IMR-90 (cell line): ENCODE measurements at regions not wholly inside any gene's neighbourhood (a gene's known extent, or its start where the extent isn't known, plus 50 kb on each side); places are given as distances from the start of the nearest gene placed in this dataset.

Experiments used
- ATAC-seq: fragments of 200-7000 bp; cut with Tn5 transposase; 2 replicates; pipeline ENCODE4 v1.9.1; 2020; ENCODE audit warnings: low read depth, mild to moderate bottlenecking, moderate library complexity
- BruUV-seq: library from RNA; stranded (reverse); fragments of 400-500 nt; replicated peaks from 2 replicates; lab custom pipeline; 2021; lab: Mats Ljungman, UMichigan
- CTCF ChIA-PET: fragments of 300-600 bp; formaldehyde crosslinking; extraction: SDS; loops from one replicate; lab custom pipeline; 2021; ENCODE audit warnings: antibody characterized with exemption; lab: Yijun Ruan, JAX
- POLR2A ChIA-PET: fragments of 300-600 bp; sonication (Branson Sonifier 250); formaldehyde crosslinking; loops from one replicate; lab custom pipeline; 2022; ENCODE audit warnings: antibody characterized with exemption; ENCODE audit not compliant: unreplicated experiment; lab: Charles Lee
- DNase-seq: peaks from one replicate; pipeline ENCODE4 v3.0.0; 2013
- H2AFZ ChIP-seq: replicated peaks from 2 replicates; pipeline ENCODE3; 2013; ENCODE audit warnings: low read length, mild to moderate bottlenecking; ENCODE audit not compliant: poor library complexity
- H2AK5ac ChIP-seq: 2 replicates; pipeline ENCODE4 v1.6.1; 2013; ENCODE audit warnings: low read depth, low read length, inconsistent platforms
- H2AK9ac ChIP-seq: replicated peaks from 2 replicates; pipeline ENCODE3; 2013; ENCODE audit warnings: mild to moderate bottlenecking, low read depth, low read length, moderate library complexity; ENCODE audit not compliant: poor library complexity
- H2BK120ac ChIP-seq: 2 replicates; pipeline ENCODE4 v1.6.1; 2013; ENCODE audit warnings: low read depth, low read length, inconsistent platforms
- H2BK15ac ChIP-seq: 3 replicates; pipeline ENCODE4 v1.6.1; 2013; ENCODE audit warnings: low read depth, low read length, inconsistent platforms
- H2BK20ac ChIP-seq: 2 replicates; pipeline ENCODE4 v1.6.1; 2013; ENCODE audit warnings: low read depth, mild to moderate bottlenecking, inconsistent platforms, low read length, moderate library complexity
- H2BK5ac ChIP-seq: 2 replicates; pipeline ENCODE4 v1.6.1; 2013; ENCODE audit warnings: mild to moderate bottlenecking, low read depth, low read length, inconsistent platforms; ENCODE audit not compliant: poor library complexity, severe bottlenecking
- H3K14ac ChIP-seq: replicated peaks from 2 replicates; pipeline ENCODE4 v1.6.1; 2013; ENCODE audit warnings: low read depth, low read length, inconsistent platforms
- H3K18ac ChIP-seq: 2 replicates; pipeline ENCODE4 v1.6.1; 2013; ENCODE audit warnings: low read depth, low read length, control low read depth
- H3K23ac ChIP-seq: 2 replicates; pipeline ENCODE4 v1.6.1; 2013; ENCODE audit warnings: low read depth, low read length, inconsistent platforms
- H3K27ac ChIP-seq: 2 replicates; pipeline ENCODE4 v1.5.1; 2013; ENCODE audit warnings: mild to moderate bottlenecking, control low read depth, low read length; ENCODE audit not compliant: insufficient read depth
- H3K27me3 ChIP-seq: 2 replicates; pipeline ENCODE4 v1.6.1; 2013; ENCODE audit warnings: low read length; ENCODE audit not compliant: control insufficient read depth, insufficient read depth
- H3K36me3 ChIP-seq: 2 replicates; pipeline ENCODE4 v1.6.1; 2013; ENCODE audit warnings: low read length, mixed read lengths; ENCODE audit not compliant: control insufficient read depth, insufficient read depth
- H3K4ac ChIP-seq: 2 replicates; pipeline ENCODE4 v1.6.1; 2013; ENCODE audit warnings: low read depth, low read length, inconsistent platforms
- H3K4me1 ChIP-seq: 2 replicates; pipeline ENCODE4 v1.6.1; 2013; ENCODE audit warnings: low read length, mixed read lengths; ENCODE audit not compliant: control insufficient read depth, insufficient read depth
- H3K4me2 ChIP-seq: 2 replicates; pipeline ENCODE4 v1.6.1; 2013; ENCODE audit warnings: low read depth, mild to moderate bottlenecking, control low read depth, low read length, moderate library complexity
- H3K4me3 ChIP-seq: 2 replicates; pipeline ENCODE4 v1.5.1; 2013; ENCODE audit warnings: low read depth, mild to moderate bottlenecking, control low read depth, low read length, moderate library complexity; ENCODE audit not compliant: insufficient read depth
- H3K56ac ChIP-seq: 2 replicates; pipeline ENCODE4 v1.6.1; 2013; ENCODE audit warnings: low read length, inconsistent platforms; ENCODE audit not compliant: insufficient read depth; ENCODE audit errors: extremely low read depth
- H3K79me1 ChIP-seq, 2 experiments: 2 replicates each; pipeline ENCODE4 v1.6.1; 2013; ENCODE audit warnings: low read length in 2 of 2, inconsistent platforms in 1 of 2, low read depth in 1 of 2
- H3K9ac ChIP-seq: 2 replicates; pipeline ENCODE4 v1.6.1; 2013; ENCODE audit warnings: low read depth, low read length, control low read depth
- H3K9me1 ChIP-seq: 2 replicates; pipeline ENCODE4 v1.6.1; 2013; ENCODE audit warnings: low read length, inconsistent platforms; ENCODE audit not compliant: insufficient read depth
- H3K9me3 ChIP-seq: 2 replicates; pipeline ENCODE4 v1.6.1; 2013; ENCODE audit warnings: low read length; ENCODE audit not compliant: control insufficient read depth, insufficient read depth
- H4K20me1 ChIP-seq: 2 replicates; pipeline ENCODE4 v1.6.1; 2013; ENCODE audit warnings: low read length, inconsistent platforms; ENCODE audit not compliant: insufficient read depth
- H4K5ac ChIP-seq: 2 replicates; pipeline ENCODE4 v1.6.1; 2013; ENCODE audit warnings: mild to moderate bottlenecking, low read depth, low read length, control low read depth
- H4K8ac ChIP-seq, 2 experiments: 2 replicates each; pipeline ENCODE4 v1.6.1; 2013; ENCODE audit warnings: low read depth in 2 of 2, low read length in 2 of 2, control low read depth in 1 of 2, inconsistent platforms in 1 of 2
- H4K91ac ChIP-seq: 2 replicates; pipeline ENCODE4 v1.6.1; 2013; ENCODE audit warnings: low read depth, low read length, inconsistent platforms; ENCODE audit not compliant: insufficient read depth
- CEBPB ChIP-seq: IDR thresholded peaks from 2 replicates; pipeline ENCODE4 v1.6.1; 2012; ENCODE audit warnings: low read depth, low read length, improper control_type of control experiment
- CHD1 ChIP-seq: IDR thresholded peaks from 2 replicates; pipeline ENCODE4 v1.6.1; 2012; ENCODE audit warnings: low read depth, low read length, improper control_type of control experiment
- FOS ChIP-seq: fragments of 150-350 bp; IDR thresholded peaks from 2 replicates; pipeline ENCODE4 v1.6.1; 2016; ENCODE audit warnings: low read depth, low read length
- MAFK ChIP-seq: IDR thresholded peaks from 2 replicates; pipeline ENCODE4 v1.6.1; 2012; ENCODE audit warnings: low read depth, low read length, improper control_type of control experiment
- MAZ ChIP-seq: IDR thresholded peaks from 2 replicates; pipeline ENCODE4 v1.6.1; 2012; ENCODE audit warnings: low read depth, mild to moderate bottlenecking, low read length, improper control_type of control experiment, moderate library complexity, borderline replicate concordance
- MXI1 ChIP-seq: IDR thresholded peaks from 2 replicates; pipeline ENCODE4 v1.6.1; 2012; ENCODE audit warnings: low read depth, mild to moderate bottlenecking, low read length, moderate library complexity, borderline replicate concordance
- NFE2L2 ChIP-seq: fragments of 150-350 bp; IDR thresholded peaks from 2 replicates; pipeline ENCODE4 v1.6.1; 2016; ENCODE audit warnings: low read depth, mild to moderate bottlenecking, low read length
- POLR2A ChIP-seq: IDR thresholded peaks from 2 replicates; pipeline ENCODE4 v1.6.1; 2012; ENCODE audit warnings: mild to moderate bottlenecking, low read depth, low read length
- RCOR1 ChIP-seq: IDR thresholded peaks from 2 replicates; pipeline ENCODE4 v1.6.1; 2012; ENCODE audit warnings: mild to moderate bottlenecking, low read length, improper control_type of control experiment; ENCODE audit not compliant: insufficient replicate concordance
- RFX5 ChIP-seq: IDR thresholded peaks from 2 replicates; pipeline ENCODE4 v1.8.0; 2012; ENCODE audit warnings: low read depth, mild to moderate bottlenecking, low read length, moderate library complexity
- SMC3 ChIP-seq: fragments of 150-350 bp; IDR thresholded peaks from 2 replicates; pipeline ENCODE4 v1.6.1; 2016; ENCODE audit warnings: low read depth, mild to moderate bottlenecking, antibody characterized with exemption, low read length, moderate library complexity
- USF2 ChIP-seq: fragments of 150-350 bp; IDR thresholded peaks from 2 replicates; pipeline ENCODE4 v1.6.1; 2017; ENCODE audit warnings: mild to moderate bottlenecking, antibody characterized with exemption, low read length, low read depth
- WGBS, 2 experiments: methylation state at CpG; one replicate each; pipeline versions ENCODE4 v1.1.5 to v1.1.7; 2013; ENCODE audit warnings: missing lambda C conversion rate in 2 of 2; ENCODE audit not compliant: insufficient read length in 1 of 2; ENCODE audit errors: extremely low coverage in 2 of 2; 5-methylcytosine and 5-hydroxymethylcytosine counted together
- dilution Hi-C: fragments of 300-500 bp; cut with HindIII; formaldehyde crosslinking; loops from one replicate; pipeline ENCODE4 v1.14.3; 2018; ENCODE audit warnings: low sequenced_read_pairs; ENCODE audit not compliant: unreplicated experiment
- in situ Hi-C: fragments of 300-500 bp; cut with MboI; formaldehyde crosslinking; loops from 3 replicates; pipeline ENCODE4 v1.14.3; 2019; ENCODE audit warnings: low sequenced_read_pairs, inconsistent platforms, mixed read lengths
- intact Hi-C: fragments of 100-400 bp; cut with micrococcal nuclease; formaldehyde crosslinking; loops from 2 replicates; pipeline ENCODE4 v1.10.0; 2022
- TF ChIP-seq, protein P1 (sequence below): fragments of 150-350 bp; IDR thresholded peaks from 2 replicates; pipeline ENCODE4 v1.6.1; 2016; ENCODE audit warnings: low read depth, mild to moderate bottlenecking, low read length, moderate library complexity, borderline replicate concordance
- TF ChIP-seq, protein P2 (sequence below): conservative IDR thresholded peaks from 2 replicates; pipeline ENCODE4 v1.5.1; 2012; ENCODE audit warnings: mild to moderate bottlenecking, low read depth, low read length, improper control_type of control experiment

DNA sequence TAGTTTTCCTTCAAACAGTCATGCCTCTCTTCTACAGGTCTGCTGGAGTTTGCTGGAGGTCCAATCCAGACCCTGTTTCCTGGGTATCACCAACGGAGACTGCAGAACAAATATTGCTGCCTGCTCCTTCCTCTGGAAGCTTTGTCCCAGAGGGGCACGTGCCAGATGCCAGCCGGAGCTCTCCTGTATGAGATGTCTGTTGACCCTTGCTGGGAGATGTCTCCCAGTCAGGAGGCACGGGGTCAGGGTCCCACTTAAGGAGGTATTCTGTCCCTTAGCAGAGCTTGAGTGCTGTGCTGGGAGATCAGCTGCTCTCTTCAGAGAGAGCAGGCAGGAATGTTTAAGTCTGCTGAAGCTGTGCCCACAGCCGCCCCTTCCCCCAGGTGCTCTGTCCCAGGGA is 666.9 kb downstream of the FRK start:
- in situ Hi-C loops = no loop called here
- Histone ChIP-seq H3K14ac (no peak overlapping the region), H4K5ac (no peak overlapping the region), H2BK15ac (no peak overlapping the region), H3K9me3 (peaks cover 12% of the 10 kb centered on the region; the same call in 1 of the 2 replicates), H3K79me1 (no peaks in the 10 kb centered on the region), H2AK9ac (no peak overlapping the region), H3K23ac (no peak overlapping the region), H4K91ac (no peak overlapping the region), H2BK5ac (no peak overlapping the region), H3K56ac (no peak overlapping the region), H3K27me3 (no peaks in the 10 kb centered on the region), H2BK20ac (no peak overlapping the region), H3K4me2 (no peak overlapping the region), H3K4me1 (no peaks in the 10 kb centered on the region), H3K9me1 (no peaks in the 10 kb centered on the region), H2AFZ (no peak overlapping the region), H4K8ac (no peak overlapping the region), H3K18ac (no peak overlapping the region), H3K27ac (no peak overlapping the region), H3K4me3 (no peak overlapping the region), H2AK5ac (no peak overlapping the region), H3K36me3 (no peaks in the 10 kb centered on the region), H3K9ac (no peak overlapping the region), H4K20me1 (no peaks in the 10 kb centered on the region), H3K4ac (no peak overlapping the region), H2BK120ac (no peak overlapping the region)
- TF ChIP-seq, protein P1, sequence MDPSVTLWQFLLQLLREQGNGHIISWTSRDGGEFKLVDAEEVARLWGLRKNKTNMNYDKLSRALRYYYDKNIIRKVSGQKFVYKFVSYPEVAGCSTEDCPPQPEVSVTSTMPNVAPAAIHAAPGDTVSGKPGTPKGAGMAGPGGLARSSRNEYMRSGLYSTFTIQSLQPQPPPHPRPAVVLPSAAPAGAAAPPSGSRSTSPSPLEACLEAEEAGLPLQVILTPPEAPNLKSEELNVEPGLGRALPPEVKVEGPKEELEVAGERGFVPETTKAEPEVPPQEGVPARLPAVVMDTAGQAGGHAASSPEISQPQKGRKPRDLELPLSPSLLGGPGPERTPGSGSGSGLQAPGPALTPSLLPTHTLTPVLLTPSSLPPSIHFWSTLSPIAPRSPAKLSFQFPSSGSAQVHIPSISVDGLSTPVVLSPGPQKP = no peak
- TF ChIP-seq MAFK (no peak), RCOR1 (no peak), POLR2A (no peak), SMC3 (no peak), CHD1 (no peak), MXI1 (no peak), USF2 (no peak), FOS (no peak), MAZ (no peak), RFX5 (no peak), CEBPB (no peak), NFE2L2 (no peak)
- TF ChIP-seq, protein P2, sequence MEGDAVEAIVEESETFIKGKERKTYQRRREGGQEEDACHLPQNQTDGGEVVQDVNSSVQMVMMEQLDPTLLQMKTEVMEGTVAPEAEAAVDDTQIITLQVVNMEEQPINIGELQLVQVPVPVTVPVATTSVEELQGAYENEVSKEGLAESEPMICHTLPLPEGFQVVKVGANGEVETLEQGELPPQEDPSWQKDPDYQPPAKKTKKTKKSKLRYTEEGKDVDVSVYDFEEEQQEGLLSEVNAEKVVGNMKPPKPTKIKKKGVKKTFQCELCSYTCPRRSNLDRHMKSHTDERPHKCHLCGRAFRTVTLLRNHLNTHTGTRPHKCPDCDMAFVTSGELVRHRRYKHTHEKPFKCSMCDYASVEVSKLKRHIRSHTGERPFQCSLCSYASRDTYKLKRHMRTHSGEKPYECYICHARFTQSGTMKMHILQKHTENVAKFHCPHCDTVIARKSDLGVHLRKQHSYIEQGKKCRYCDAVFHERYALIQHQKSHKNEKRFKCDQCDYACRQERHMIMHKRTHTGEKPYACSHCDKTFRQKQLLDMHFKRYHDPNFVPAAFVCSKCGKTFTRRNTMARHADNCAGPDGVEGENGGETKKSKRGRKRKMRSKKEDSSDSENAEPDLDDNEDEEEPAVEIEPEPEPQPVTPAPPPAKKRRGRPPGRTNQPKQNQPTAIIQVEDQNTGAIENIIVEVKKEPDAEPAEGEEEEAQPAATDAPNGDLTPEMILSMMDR = no peak
- DNase-seq (no peak), ATAC-seq (no peak)
- no TSS peak for BruUV-seq
- intact Hi-C loops = no loop called here
- ChIA-PET CTCF (no interaction called here), POLR2A (no interaction called here)
- WGBS, 2 experiments = no CpG with 5 or more reads among the region's 5 CpGs
- dilution Hi-C loops = no loop called here
